Fibroblast of gingiva (primary cell): ENCODE measurements at regions not wholly inside any gene's neighbourhood (a gene's known extent, or its start where the extent isn't known, plus 50 kb on each side); places are given as distances from the start of the nearest gene placed in this dataset.

ENCODE experiments used
- DNase-seq: peaks from one replicate; pipeline ENCODE4 v3.0.0-alpha.2; 2011; ENCODE audit warnings: low read depth

- DNase-seq, result no peak
Observed at GRCh38 chr17:72302735-72303134, 181.9 kb downstream of the SOX9 start.

DNA sequence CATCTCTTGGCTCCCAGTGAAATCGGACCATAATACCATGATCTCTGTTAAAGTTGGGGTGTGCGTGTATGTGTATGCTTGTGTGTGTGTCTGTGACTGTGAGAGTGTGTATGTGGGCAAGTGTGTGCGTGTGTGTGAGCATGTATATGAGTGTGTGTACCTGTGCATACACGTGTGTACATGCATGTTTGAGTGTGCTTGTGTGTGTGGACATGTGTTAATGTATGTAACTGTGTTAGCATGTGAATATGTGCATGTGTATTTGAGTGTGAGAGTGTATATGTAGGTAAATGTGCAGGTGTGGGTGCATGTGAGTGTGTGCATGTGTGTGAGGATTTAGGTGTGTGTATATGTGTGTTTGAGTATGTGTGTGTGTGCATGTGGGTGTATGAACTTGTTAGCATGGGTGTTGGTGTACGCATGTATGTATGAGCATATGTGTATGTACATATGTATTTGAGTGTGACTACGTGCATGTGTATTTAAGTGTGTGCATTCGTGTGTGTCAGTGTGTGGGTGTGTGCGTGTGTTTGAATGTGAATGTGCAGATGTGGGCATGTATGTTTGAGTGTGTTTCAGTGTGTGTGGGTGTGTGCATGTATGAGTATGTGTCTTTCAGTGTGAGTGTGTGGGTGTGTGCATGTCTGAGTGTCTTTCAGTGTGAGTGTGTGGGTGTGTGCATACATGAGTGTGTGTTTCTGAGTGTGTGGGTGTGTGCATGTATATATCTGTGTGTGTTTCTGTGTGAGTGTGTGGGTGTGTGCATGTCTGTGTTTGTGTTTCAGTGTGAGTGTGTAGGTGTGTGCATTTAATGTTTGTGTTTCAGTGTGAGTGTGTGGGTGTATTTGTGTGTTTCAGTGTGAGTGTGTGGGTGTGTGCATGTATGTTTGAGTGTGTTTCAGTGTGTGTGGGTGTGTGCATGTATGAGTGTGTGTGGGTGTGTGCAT, 183.2 kb downstream of the SOX9 start:
- no peak for DNase-seq

DNA sequence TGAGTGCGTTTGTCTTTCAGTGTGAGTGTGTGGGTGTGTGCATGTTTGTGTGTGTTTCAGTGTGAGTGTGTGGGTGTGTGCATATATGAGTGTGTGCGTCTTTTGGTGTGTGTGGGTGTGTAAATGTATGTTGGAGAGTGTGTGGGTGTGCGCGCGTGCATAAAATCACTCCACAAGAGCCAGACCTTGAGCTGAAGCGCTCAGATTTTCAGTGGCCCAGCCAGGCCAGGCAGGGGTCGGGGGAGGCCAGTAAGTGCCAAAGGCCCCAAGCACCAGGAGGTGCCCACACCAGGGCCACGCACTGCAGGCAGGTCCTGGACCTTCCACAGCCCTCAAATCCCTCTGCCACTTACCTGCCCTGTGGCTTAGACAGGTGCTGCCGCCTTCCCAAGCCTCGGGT, 184.0 kb downstream of the SOX9 start:
- no peak for DNase-seq

DNA sequence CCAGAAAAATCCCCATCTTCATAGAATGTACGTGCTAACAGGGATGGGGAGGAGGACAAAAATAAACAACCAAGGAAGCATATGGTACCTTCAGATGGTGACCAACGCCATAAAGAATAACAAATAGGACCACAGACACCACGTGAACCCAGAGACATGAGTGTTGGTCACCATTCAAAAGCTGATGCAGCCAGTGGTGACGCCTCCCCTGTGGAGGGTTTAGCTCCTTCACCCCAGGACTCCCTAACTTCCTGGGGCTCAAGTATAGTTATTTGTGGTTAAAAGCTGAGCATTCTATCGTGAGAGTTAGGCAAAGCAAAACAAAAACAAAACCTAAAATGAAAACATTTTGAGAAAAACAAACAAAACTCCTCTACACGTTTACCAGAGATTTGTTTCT, 184.7 kb downstream of the SOX9 start:
- DNase-seq, result peak; percentile 6

GRCh38 chr17:72306037-72306436, 185.2 kb downstream of the SOX9 start:
- peak; percentile 68 for DNase-seq

DNA sequence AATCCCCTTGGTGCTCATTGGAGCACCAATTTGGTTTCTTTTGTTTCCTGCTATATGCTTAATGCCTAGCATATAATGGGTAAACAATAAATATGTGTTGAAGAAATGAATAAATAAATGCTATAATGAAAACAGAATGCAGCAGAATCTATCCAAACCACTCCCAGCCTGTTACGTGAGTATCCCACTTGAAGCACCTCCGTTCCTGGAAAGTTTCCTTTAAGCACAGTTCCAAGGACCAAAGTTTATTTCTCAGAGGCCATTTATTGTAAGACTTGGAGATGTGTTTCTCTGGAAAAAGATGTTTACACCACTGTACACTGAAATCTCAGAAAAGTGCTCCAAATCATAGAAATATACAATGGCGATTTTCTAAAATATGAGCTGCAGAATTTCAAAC, 187.0 kb downstream of the SOX9 start:
- DNase-seq, result no peak

GRCh38 chr17:72308744-72309385, 188.0 kb downstream of the SOX9 start:
- no peak for DNase-seq

GRCh38 chr17:72311004-72311403, 190.2 kb downstream of the SOX9 start:
- DNase-seq, result no peak

DNA sequence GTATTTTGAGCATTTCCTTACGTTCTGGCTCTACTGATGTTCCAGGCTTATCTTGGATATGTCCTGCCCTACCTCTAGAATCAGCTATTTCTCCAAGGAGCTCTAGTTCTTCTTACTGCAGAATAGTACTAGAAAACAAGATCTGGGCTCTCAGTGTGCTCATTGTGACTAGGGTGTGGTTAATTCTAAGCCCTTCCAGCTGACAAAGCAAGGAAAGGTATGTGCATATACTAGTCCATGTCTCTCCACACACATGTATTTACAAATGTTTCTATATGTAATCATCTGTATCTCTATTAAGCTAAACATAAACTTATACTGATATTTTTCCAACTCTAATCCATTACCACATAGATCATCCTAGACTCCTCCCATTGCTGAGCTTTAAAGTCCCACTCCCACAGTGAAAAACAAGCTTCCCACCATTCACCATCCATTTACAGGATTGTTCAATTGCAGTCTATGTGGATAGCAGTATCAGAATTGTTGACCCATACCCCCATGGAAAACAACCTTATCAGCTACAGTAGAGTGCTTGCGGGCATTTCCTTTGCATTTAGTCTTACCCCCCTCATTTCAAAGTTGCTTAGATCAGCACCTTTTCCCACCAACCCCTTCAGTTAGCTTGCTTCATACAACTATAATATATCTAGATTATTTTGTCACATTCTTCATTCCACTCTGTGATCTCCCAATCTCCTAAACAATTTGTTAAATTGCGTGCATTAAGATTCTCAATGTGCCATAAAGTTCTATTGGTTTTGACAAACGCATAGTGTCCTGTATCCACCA, 194.5 kb downstream of the SOX9 start:
- no peak for DNase-seq

GRCh38 chr17:72318131-72318530, 197.3 kb downstream of the SOX9 start:
- DNase-seq, result no peak

GRCh38 chr17:72321896-72322295, 201.1 kb downstream of the SOX9 start:
- DNase-seq, result peak; percentile 59

- no peak for DNase-seq
Observed at GRCh38 chr17:72332367-72332766, 211.5 kb downstream of the SOX9 start.

GRCh38 chr17:72333570-72333969, 212.8 kb downstream of the SOX9 start:
- no peak for DNase-seq

GRCh38 chr17:72334205-72334604, 213.4 kb downstream of the SOX9 start:
- no peak for DNase-seq

DNA sequence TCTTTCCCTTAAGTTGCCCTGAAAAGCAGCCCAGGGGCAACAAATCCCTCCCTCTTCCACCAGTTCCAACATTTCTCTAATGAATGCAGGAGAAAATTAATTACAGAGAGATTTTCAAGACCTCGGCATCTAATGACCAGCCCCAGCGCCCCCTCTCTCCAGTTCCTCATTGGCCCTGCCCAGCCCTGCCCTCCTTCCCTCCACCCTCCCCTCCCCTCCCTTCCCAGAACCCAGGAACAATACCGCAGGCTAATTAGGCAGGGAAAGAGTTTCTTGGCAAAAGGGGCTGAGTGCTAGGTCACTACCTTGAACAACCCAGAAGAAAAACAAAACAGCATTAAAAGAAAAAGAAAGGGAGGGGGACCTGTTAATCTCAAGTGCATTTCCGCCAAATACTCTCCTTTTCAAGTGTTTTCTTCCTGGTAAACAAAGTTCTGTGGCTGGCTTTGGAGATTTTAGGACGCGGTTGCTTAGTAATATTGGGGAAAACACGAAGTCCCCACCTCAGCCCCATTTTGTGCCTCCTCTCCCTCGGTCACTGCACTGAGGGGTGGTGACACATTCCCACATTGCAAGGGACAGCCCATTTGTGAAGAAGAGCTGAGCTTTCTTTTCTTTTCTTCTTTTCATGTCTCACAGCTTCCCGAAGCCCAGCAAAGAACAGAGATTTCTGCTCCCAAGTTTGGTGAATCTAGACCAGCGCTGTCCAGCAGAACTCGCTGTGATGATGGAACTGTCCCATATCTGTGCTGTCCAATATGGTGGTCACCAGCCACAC, 215.4 kb downstream of the SOX9 start:
- DNase-seq, result no peak

DNA sequence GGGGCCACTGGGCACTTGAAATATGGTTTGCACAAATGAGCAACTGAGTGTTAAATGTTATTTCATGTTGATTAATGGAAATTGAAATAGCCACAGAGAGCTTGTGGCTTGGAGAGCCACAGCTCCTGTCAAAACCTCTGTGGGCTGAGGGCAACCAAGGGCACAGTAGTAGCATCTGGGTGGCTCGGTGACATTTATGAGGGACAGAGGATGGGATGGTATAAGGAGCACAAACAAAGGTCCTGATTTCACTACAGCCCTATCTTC, 215.9 kb downstream of the SOX9 start:
- no peak for DNase-seq

DNA sequence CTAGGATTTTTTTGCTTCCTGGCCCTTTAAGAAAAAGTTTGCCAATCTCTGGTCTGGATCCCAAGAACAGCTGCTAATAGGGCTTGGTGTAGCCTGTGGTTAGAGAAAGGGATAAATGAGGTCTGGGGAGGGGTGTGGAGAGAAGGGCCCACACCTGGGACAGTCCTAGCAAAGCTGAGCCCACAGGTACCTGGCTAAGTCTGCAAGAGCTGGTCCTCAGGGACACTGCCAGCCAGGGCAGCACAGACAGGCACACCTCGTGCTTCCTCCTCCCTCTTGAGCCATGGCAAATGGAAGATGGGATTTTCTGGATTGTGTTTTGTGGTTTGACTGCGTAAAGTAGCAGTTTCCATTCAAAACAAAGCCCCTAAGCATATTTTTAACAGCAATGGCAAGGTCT, 217.5 kb downstream of the SOX9 start:
- DNase-seq, result no peak

GRCh38 chr17:72338847-72339790, 218.3 kb downstream of the SOX9 start:
- peak; percentile 64 for DNase-seq

- DNase-seq, result no peak
Observed at GRCh38 chr17:72340836-72341235, 220.0 kb downstream of the SOX9 start.

- DNase-seq, result no peak
Observed at GRCh38 chr17:72342061-72342460, 221.2 kb downstream of the SOX9 start.
